ENCODE measurements at regions not wholly inside any gene's neighbourhood (a gene's known extent, or its start where the extent isn't known, plus 50 kb on each side); places are given as distances from the start of the nearest gene placed in this dataset.

DNA sequence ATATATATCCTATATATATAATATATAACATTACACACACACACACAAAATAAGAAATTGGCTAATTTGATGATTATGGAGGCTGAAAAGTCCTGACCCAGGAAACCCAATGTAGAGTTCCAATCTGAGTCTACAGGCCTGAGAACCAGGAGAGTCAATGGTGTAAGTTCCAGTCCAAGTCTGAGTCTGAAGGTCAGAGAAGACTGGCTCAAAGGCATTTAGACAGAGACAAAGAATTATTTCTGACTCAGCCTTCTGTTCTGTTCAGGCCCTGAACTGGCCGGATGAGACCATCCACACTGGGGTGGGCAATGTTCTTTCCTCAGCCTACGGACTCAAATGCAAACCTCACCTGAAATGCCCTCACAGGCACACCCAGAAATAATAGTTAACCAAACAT is 60.6 kb upstream of the STX18 start:
- no peaks in the 10 kb centered on the region for H3K27me3 ChIP-seq (ENCODE audit: control insufficient read depth, extremely low read depth, insufficient read depth, low read length)
- H4K20me1 ChIP-seq (ENCODE audit: control insufficient read depth, extremely low read depth, insufficient read depth, low read length): no peaks in the 10 kb centered on the region
- H3K9me1 ChIP-seq (ENCODE audit: control insufficient read depth, extremely low read depth, insufficient read depth, low read length): no peaks in the 10 kb centered on the region
- H3K79me2 ChIP-seq (ENCODE audit: control insufficient read depth, insufficient read depth, low read length): no peaks in the 10 kb centered on the region
- no peak overlapping the region for H3K9ac ChIP-seq (ENCODE audit: control insufficient read depth, extremely low read depth, insufficient read depth, low read length)
- H3K4me3 ChIP-seq (ENCODE audit: control insufficient read depth in 2 of 3, extremely low read depth in 1 of 3, insufficient read depth in 2 of 3, low read depth in 1 of 3, low read length in 3 of 3): no peak overlapping the region
- no peak overlapping the region for H2AFZ ChIP-seq (ENCODE audit: control insufficient read depth, low read length)
- FAIRE-seq (no peak), DNase-seq (ENCODE audit: low read depth, low spot score) (no peak)
- H3K27ac ChIP-seq (ENCODE audit: control insufficient read depth, insufficient read depth, low read length): no peak overlapping the region
- no peaks in the 10 kb centered on the region for H3K4me1 ChIP-seq (ENCODE audit: control insufficient read depth, extremely low read depth, insufficient read depth, low read length)
- H3K9me3 ChIP-seq (ENCODE audit: control insufficient read depth, low read depth, low read length): no peaks in the 10 kb centered on the region
- TF ChIP-seq, protein P1, sequence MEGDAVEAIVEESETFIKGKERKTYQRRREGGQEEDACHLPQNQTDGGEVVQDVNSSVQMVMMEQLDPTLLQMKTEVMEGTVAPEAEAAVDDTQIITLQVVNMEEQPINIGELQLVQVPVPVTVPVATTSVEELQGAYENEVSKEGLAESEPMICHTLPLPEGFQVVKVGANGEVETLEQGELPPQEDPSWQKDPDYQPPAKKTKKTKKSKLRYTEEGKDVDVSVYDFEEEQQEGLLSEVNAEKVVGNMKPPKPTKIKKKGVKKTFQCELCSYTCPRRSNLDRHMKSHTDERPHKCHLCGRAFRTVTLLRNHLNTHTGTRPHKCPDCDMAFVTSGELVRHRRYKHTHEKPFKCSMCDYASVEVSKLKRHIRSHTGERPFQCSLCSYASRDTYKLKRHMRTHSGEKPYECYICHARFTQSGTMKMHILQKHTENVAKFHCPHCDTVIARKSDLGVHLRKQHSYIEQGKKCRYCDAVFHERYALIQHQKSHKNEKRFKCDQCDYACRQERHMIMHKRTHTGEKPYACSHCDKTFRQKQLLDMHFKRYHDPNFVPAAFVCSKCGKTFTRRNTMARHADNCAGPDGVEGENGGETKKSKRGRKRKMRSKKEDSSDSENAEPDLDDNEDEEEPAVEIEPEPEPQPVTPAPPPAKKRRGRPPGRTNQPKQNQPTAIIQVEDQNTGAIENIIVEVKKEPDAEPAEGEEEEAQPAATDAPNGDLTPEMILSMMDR (optimal IDR thresholded peaks at IDR 0.05 in 1 of 3, IDR thresholded peaks at IDR 0.05 in 1 of 3, conservative IDR thresholded peaks at IDR 0.05 in 1 of 3; ENCODE audit: extremely low read depth in 1 of 3, insufficient read depth in 2 of 3, low read length in 3 of 3): no peak
- TF ChIP-seq EZH2 (IDR thresholded peaks at IDR 0.05; ENCODE audit: low read length): no peak
- H3K36me3 ChIP-seq (ENCODE audit: control insufficient read depth in 2 of 2, extremely low read depth in 1 of 2, insufficient read depth in 2 of 2, low read length in 2 of 2): no peaks in the 10 kb centered on the region
- H3K4me2 ChIP-seq (ENCODE audit: control insufficient read depth, extremely low read depth, insufficient read depth, low read depth, low read length): no peak overlapping the region
- dilution Hi-C loops (cut with MboI; ENCODE audit: extremely low pct_ligation_motif_present, low sequenced_read_pairs): no loop called here

DNA sequence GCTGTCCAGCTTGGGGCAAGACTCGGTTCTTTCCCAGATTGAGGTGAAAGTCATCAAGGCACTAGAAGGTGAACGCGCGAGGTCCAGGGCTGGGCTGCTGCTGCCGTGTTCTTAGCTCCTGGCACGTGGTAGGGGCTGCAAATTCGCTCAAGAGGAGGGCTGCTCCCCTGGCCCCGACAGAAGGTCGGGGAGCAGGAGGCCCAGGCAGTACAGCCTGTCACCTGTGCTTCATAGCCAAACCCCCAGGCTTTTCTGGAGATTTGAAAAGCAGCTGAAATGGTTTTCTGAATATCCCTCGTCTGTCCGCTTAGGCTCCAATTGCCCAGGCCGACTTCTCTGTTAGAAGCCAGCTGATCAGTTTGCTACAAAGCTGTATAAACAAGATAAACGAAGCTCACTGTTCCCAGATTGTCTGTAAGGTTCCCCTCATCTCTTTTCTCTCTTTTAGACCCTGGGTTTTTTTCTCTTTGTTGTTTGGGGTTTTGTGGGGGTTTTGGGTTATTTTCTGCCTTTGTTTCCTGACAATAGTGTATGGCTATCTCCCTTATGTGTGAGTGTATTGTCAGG is 60.0 kb upstream of the STX18 start:
- no peaks in the 10 kb centered on the region for H3K79me2 ChIP-seq (ENCODE audit: control insufficient read depth, insufficient read depth, low read length)
- H3K4me2 ChIP-seq (ENCODE audit: control insufficient read depth, extremely low read depth, insufficient read depth, low read depth, low read length): no peak overlapping the region
- no peaks in the 10 kb centered on the region for H4K20me1 ChIP-seq (ENCODE audit: control insufficient read depth, extremely low read depth, insufficient read depth, low read length)
- no peaks in the 10 kb centered on the region for H3K36me3 ChIP-seq (ENCODE audit: control insufficient read depth in 2 of 2, extremely low read depth in 1 of 2, insufficient read depth in 2 of 2, low read length in 2 of 2)
- H3K9ac ChIP-seq (ENCODE audit: control insufficient read depth, extremely low read depth, insufficient read depth, low read length): no peak overlapping the region
- no peaks in the 10 kb centered on the region for H3K4me1 ChIP-seq (ENCODE audit: control insufficient read depth, extremely low read depth, insufficient read depth, low read length)
- DNase-seq (ENCODE audit: low read depth, low spot score) (no peak), FAIRE-seq (no peak)
- H3K4me3 ChIP-seq (ENCODE audit: control insufficient read depth in 2 of 3, extremely low read depth in 1 of 3, insufficient read depth in 2 of 3, low read depth in 1 of 3, low read length in 3 of 3): no peak overlapping the region
- no peak overlapping the region for H3K27ac ChIP-seq (ENCODE audit: control insufficient read depth, insufficient read depth, low read length)
- TF ChIP-seq, protein P1 (optimal IDR thresholded peaks at IDR 0.05 in 1 of 3, IDR thresholded peaks at IDR 0.05 in 1 of 3, conservative IDR thresholded peaks at IDR 0.05 in 1 of 3; ENCODE audit: extremely low read depth in 1 of 3, insufficient read depth in 2 of 3, low read length in 3 of 3): no peak
- TF ChIP-seq EZH2 (IDR thresholded peaks at IDR 0.05; ENCODE audit: low read length): no peak
- no peaks in the 10 kb centered on the region for H3K27me3 ChIP-seq (ENCODE audit: control insufficient read depth, extremely low read depth, insufficient read depth, low read length)
- H3K9me1 ChIP-seq (ENCODE audit: control insufficient read depth, extremely low read depth, insufficient read depth, low read length): no peaks in the 10 kb centered on the region
- no peak overlapping the region for H2AFZ ChIP-seq (ENCODE audit: control insufficient read depth, low read length)
- H3K9me3 ChIP-seq (ENCODE audit: control insufficient read depth, low read depth, low read length): no peaks in the 10 kb centered on the region
- dilution Hi-C loops (cut with MboI; ENCODE audit: extremely low pct_ligation_motif_present, low sequenced_read_pairs): no loop called here
